HFF-Myc (cell line): ENCODE measurements at regions not wholly inside any gene's neighbourhood (a gene's known extent, or its start where the extent isn't known, plus 50 kb on each side); places are given as distances from the start of the nearest gene placed in this dataset.

Source experiments
- DNase-seq: peaks from one replicate; pipeline ENCODE4 v3.0.0-alpha.2; 2011; ENCODE audit warnings: low read depth; ENCODE audit errors: extremely low read depth
- H3K4me3 ChIP-seq: replicated peaks from 2 replicates; pipeline ENCODE4 v1.5.1; 2011; ENCODE audit warnings: low read depth, mild to moderate bottlenecking, control low read depth, low read length
- CTCF ChIP-seq: IDR thresholded peaks from 2 replicates; pipeline ENCODE4 v1.5.1; 2012; ENCODE audit warnings: mild to moderate bottlenecking, low read depth, low read length, control low read depth; ENCODE audit errors: missing control alignments

GRCh38 chr13:85529218-85529594 is 270.0 kb downstream of the SLITRK6 start:
- no peak for DNase-seq
- no peak for TF ChIP-seq CTCF
- H3K4me3 ChIP-seq, result no peak overlapping the region

- DNase-seq, result peak; percentile 35
- TF ChIP-seq CTCF, result no peak
- H3K4me3 ChIP-seq, result no peak overlapping the region
Measured at GRCh38 chr13:85528491-85529217, 270.6 kb downstream of the SLITRK6 start.

DNA sequence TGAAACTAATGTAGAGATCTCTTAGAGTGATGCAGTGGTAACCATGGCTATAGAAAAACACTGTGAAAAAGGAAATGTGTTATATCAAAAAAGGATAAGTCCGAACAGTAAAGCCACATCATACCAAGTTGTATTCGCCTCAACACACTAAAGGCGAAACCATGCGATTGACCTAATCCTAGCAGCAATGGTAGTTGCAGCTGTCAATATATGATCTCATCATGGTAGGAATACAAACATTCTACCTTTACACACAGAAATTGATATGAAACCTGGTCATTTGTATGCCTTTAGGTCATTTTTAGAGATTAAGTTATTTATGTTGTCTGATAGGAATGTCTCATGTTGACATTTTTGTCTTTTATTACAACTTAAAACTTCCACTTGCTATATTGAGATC is 271.9 kb downstream of the SLITRK6 start:
- no peak overlapping the region for H3K4me3 ChIP-seq
- TF ChIP-seq CTCF, result no peak
- DNase-seq, result no peak

DNA sequence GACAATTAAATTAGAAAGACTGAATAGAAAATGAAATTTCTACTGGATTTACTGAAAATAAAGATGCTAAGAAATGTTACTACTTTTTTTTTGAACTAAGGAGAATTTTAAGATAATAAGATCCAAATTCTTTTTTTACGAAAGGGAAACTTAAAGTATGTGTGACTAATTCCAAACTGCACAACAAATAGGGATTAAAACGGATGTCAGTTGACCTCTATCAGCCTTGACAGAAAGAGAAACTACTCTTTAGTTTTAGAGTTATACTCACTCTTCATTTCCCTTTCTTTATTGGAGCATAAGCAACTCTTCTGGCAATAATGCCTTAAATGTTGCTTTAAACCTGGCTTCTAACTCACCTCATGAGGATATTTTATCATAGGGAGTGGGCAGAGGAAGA is 273.8 kb downstream of the SLITRK6 start:
- no peak for TF ChIP-seq CTCF
- H3K4me3 ChIP-seq, result no peak overlapping the region
- DNase-seq, result no peak

GRCh38 chr13:85521657-85522056 is 277.6 kb downstream of the SLITRK6 start:
- no peak overlapping the region for H3K4me3 ChIP-seq
- no peak for TF ChIP-seq CTCF
- no peak for DNase-seq

- TF ChIP-seq CTCF, result no peak
- H3K4me3 ChIP-seq, result no peak overlapping the region
- no peak for DNase-seq
Measured at GRCh38 chr13:85520445-85520844, 278.8 kb downstream of the SLITRK6 start.

DNA sequence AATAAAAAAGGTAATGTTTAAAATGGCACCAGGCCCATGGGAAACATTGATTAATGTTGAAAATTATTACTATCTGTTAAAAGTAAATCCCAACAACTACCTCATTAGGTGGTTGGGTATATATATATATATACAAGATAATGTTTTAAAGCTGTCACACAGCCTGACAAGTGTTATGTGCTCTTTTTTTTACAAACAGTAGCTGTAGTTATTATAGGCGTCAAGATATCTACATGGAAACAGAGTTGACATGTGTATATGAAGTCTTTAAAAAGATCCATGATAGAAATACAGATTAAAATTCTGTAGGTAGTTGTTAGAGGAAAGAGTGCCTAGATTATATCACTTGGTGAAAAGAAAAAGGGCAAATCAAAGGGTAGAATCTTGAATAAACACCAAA is 279.9 kb downstream of the SLITRK6 start:
- no peak overlapping the region for H3K4me3 ChIP-seq
- no peak for TF ChIP-seq CTCF
- DNase-seq, result no peak
